ENCODE measurements at regions not wholly inside any gene's neighbourhood (a gene's known extent, or its start where the extent isn't known, plus 50 kb on each side); places are given as distances from the start of the nearest gene placed in this dataset.
A peak's percentile ranks its signal among the peaks of the same experiment; 100 is the strongest.

- TF ChIP-seq ATF6 (CRISPR knock-in tag; IDR thresholded peaks at IDR 0.05) (no peak), ERG (CRISPR knock-in tag; IDR thresholded peaks at IDR 0.05) (no peak)
Observed at GRCh38 chr1:213719462-213719861, 268.3 kb upstream of the PROX1 start (continued).

- H3K27me3 Mint-ChIP-seq (ENCODE audit: low read depth): no peaks in the 10 kb centered on the region; the same call in 1 of the 2 replicates
- no peak for TF ChIP-seq ATF1 (CRISPR knock-in tag; IDR thresholded peaks at IDR 0.05)
- no peak for TF ChIP-seq MLX (CRISPR knock-in tag; IDR thresholded peaks at IDR 0.05)
- TF ChIP-seq ZNF317 (CRISPR knock-in tag; IDR thresholded peaks at IDR 0.05; ENCODE audit: borderline replicate concordance, low read depth): no peak
- TF ChIP-seq RELA (CRISPR knock-in tag; IDR thresholded peaks at IDR 0.05; ENCODE audit: borderline replicate concordance): no peak
- TF ChIP-seq TP53 (CRISPR knock-in tag; IDR thresholded peaks at IDR 0.05): no peak
- TF ChIP-seq E2F1 (CRISPR knock-in tag; IDR thresholded peaks at IDR 0.05): no peak
- no peak for TF ChIP-seq GTF2I (CRISPR knock-in tag; conservative IDR thresholded peaks at IDR 0.05)
- no peak for TF ChIP-seq MXD4 (CRISPR knock-in tag; IDR thresholded peaks at IDR 0.05; ENCODE audit: borderline replicate concordance)
- TF ChIP-seq ATF3 (CRISPR knock-in tag; conservative IDR thresholded peaks at IDR 0.05): no peak
- H3K4me3 Mint-ChIP-seq: no peak overlapping the region
- POLR2A ChIA-PET: no interaction called here
- peaks cover 10% of the 10 kb centered on the region for H3K4me1 Mint-ChIP-seq
- no peaks in the 10 kb centered on the region for H3K36me3 Mint-ChIP-seq
- no peak for ATAC-seq
- H3K9me3 Mint-ChIP-seq: peaks cover 6% of the 10 kb centered on the region
- DNase-seq (ENCODE audit: low spot score): no peak
- CTCF ChIA-PET: no interaction called here
- no peak overlapping the region for H3K27ac Mint-ChIP-seq
Observed at GRCh38 chr1:213720032-213720431, 267.7 kb upstream of the PROX1 start.

GRCh38 chr1:213723187-213723586 is 264.6 kb upstream of the PROX1 start:
- DNase-seq (ENCODE audit: low spot score): no peak
- ChIA-PET CTCF (no interaction called here), POLR2A (no interaction called here)
- no peak overlapping the region for H3K27ac Mint-ChIP-seq
- no peaks in the 10 kb centered on the region; the same call in 1 of the 2 replicates for H3K9me3 Mint-ChIP-seq
- no peak overlapping the region for H3K4me3 Mint-ChIP-seq
- H3K27me3 Mint-ChIP-seq (ENCODE audit: low read depth): no peaks in the 10 kb centered on the region; the same call in 1 of the 2 replicates
- peak; percentile 48 for ATAC-seq
- H3K36me3 Mint-ChIP-seq: no peaks in the 10 kb centered on the region
- peaks cover 18% of the 10 kb centered on the region for H3K4me1 Mint-ChIP-seq
- no peak for TF ChIP-seq OVOL2 (CRISPR knock-in tag; IDR thresholded peaks at IDR 0.05; ENCODE audit: borderline replicate concordance)
- no peak for TF ChIP-seq ETV6 (CRISPR knock-in tag; IDR thresholded peaks at IDR 0.05)
- no peak for TF ChIP-seq SOX15 (CRISPR knock-in tag; IDR thresholded peaks at IDR 0.05)
- no peak for TF ChIP-seq HMGA2 (CRISPR knock-in tag; IDR thresholded peaks at IDR 0.05)
- TF ChIP-seq ZNF121 (CRISPR knock-in tag; IDR thresholded peaks at IDR 0.05): no peak
- TF ChIP-seq ESRRA (CRISPR knock-in tag; IDR thresholded peaks at IDR 0.05; ENCODE audit: borderline replicate concordance): no peak
- no peak for TF ChIP-seq PREB (CRISPR knock-in tag; IDR thresholded peaks at IDR 0.05; ENCODE audit: borderline replicate concordance)
- no peak for TF ChIP-seq MXD4 (CRISPR knock-in tag; IDR thresholded peaks at IDR 0.05; ENCODE audit: borderline replicate concordance)
- no peak for TF ChIP-seq ATF1 (CRISPR knock-in tag; IDR thresholded peaks at IDR 0.05)
- TF ChIP-seq TEAD4 (CRISPR knock-in tag; IDR thresholded peaks at IDR 0.05): no peak
- TF ChIP-seq ZNF232 (CRISPR knock-in tag; IDR thresholded peaks at IDR 0.05): no peak
